ENCODE measurements at regions not wholly inside any gene's neighbourhood (a gene's known extent, or its start where the extent isn't known, plus 50 kb on each side); places are given as distances from the start of the nearest gene placed in this dataset.

DNA sequence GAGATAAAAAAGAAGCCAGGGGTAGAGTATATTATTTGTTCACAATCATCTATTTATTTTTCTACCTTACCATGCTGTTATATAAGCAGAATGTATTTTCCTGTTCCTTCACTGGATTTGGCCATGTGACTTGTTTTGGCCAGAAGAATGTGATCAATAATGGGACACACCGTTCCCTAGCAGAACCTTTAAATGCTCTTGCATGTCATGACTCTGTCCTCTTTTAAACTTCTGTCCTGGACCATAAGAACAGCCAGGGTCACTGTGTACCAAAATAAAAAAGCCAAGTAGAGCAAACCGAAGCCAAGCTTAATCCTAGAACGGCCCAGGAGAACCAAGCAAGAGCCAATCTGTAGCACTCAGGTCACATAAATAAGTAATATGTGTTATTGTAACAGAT, 1682.4 kb downstream of the LRRC4C start:
- TF ChIP-seq, protein P1, sequence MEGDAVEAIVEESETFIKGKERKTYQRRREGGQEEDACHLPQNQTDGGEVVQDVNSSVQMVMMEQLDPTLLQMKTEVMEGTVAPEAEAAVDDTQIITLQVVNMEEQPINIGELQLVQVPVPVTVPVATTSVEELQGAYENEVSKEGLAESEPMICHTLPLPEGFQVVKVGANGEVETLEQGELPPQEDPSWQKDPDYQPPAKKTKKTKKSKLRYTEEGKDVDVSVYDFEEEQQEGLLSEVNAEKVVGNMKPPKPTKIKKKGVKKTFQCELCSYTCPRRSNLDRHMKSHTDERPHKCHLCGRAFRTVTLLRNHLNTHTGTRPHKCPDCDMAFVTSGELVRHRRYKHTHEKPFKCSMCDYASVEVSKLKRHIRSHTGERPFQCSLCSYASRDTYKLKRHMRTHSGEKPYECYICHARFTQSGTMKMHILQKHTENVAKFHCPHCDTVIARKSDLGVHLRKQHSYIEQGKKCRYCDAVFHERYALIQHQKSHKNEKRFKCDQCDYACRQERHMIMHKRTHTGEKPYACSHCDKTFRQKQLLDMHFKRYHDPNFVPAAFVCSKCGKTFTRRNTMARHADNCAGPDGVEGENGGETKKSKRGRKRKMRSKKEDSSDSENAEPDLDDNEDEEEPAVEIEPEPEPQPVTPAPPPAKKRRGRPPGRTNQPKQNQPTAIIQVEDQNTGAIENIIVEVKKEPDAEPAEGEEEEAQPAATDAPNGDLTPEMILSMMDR (IDR thresholded peaks at IDR 0.05), result no peak
- no peak for TF ChIP-seq POLR2A (IDR thresholded peaks at IDR 0.05)

Measured in body of pancreas (tissue), 4 donors.